ENCODE measurements at regions not wholly inside any gene's neighbourhood (a gene's known extent, or its start where the extent isn't known, plus 50 kb on each side); places are given as distances from the start of the nearest gene placed in this dataset.

DNA sequence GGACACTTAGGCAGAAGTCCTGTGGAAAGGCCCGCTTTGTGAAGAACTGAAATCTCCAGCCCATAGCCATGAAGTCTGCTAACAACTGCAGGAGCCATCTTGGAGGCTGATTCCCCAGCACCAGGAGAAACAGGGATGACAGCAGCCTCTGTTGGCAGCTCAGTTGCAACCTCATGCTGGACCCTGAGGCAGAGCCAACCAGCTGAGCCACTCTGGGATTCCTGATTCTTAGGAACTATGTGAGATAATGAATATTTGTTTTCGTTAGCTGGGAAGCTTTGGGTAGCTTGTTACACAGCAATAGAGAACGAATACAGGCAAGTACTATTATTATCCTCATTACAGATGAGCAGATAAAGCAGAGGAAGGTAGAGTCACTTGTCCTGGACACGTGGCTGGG lies 210.5 kb upstream of the ANKH start:
- DNase-seq: no peak

DNA sequence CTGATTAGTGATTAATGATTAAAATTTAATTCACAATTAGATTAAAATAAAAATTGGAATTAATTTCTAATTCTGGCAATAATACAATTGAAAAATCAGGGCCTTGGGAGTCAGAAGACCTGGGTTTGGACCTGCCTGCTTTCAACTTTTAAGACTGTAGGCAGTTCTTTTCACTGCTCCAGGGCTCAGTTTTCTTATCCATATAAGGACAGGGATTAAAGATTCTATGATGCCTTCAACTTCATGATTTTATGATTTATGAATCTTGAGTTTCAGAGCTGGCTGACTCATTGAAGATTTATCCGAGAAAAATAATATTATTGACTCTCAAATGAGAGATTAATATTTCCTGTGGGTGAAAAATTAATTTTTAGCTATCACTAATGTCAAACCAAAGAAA lies 208.6 kb upstream of the ANKH start:
- no peak for DNase-seq

DNA sequence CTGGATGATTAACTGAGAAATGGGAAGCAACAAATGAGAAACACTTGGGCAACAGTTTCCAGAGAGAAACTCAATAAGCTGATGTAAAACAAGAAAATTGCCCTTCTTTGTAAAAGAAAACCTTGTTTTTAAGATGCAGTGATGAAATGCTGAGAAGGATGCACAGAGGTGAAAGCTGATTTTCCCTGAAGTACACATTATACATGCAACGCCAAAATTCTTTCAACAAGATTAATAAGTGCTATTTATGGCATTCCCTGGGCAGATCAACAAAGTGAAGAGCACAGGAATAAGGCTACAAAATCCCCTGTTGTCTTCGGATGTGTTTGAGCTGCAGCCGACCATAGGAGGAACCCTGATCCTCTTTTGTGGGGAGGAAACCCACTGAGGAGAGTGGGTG lies 208.0 kb upstream of the ANKH start:
- DNase-seq: no peak

DNA sequence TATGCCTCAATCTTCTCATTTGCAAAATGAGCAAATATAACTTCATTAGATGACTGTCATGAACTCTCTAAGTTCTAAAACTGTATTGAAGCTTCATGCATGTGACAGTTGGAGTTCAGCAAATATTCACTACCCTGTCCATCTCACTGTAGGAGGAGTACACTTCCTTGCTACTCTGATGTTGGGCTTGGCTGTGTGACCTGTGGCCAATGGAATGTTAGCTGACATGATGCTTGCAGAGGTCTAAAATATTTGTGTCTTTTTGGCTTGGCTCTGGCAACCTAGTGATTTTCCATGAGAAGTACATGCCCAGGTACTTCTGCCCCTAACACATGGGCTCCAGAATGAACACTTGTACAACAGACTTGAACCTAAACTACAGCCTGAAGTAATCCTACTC lies 203.1 kb upstream of the ANKH start:
- no peak for DNase-seq

DNA sequence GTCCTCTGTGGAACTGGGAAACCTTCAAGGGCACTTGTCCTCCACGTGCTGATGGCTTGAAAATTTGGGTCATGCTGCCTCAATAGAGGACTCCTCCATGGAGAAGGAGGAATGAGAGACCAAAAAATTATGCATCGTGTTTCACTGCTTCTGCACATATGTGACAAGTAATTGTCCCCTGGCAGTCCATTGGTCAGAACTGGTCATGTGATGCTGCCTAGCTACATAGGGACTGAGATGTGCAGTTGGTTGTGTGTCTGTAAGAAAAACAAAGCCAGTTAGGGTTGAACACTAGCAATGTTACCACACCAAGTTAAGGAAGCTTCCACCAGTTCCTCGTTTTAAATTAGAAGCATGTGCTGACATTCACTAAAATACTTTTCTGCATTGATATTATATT lies 201.9 kb upstream of the ANKH start:
- no peak for DNase-seq

DNA sequence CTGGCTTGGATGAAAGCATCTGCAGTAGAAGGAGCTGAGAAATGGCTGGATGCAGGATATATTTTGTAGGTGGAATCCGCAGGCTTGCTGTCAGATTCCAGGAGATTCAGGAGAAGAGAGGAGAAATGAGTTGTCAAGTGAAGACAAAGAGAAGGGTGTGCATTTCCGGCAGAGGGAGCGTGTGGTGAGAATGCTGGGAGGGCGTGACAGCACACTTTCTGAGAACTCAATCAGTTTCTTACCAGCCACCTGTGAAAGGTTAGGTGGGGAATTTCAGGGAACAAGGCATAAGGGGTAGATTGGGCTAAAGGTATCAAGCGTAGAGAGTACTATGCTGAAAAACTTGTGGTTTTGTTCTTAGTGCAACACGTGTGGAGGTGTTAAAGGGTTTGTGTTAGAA lies 199.3 kb upstream of the ANKH start:
- no peak for DNase-seq

DNA sequence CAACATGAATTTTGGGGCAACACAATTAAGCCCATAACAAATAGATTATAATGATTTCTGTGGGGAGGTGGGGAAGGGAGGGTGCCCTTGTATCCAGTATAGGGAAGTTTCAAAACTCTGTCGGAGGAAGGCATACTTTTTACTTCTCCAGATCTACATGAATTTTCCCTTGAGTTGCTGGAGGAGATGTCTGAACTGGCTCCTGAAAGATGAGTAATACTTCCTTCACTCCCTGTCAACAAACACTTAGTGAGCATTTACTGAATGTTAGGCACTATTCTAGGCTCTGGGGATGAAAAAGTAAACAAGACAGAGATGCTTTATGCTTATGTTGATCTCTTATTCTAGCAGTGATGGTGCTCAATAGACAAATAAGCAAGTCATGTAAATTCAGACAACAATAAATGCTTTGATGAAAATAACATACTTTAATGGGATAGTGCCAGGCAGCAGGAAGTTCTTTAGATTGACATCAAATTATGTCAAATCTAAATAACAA lies 197.9 kb upstream of the ANKH start:
- DNase-seq: no peak

DNA sequence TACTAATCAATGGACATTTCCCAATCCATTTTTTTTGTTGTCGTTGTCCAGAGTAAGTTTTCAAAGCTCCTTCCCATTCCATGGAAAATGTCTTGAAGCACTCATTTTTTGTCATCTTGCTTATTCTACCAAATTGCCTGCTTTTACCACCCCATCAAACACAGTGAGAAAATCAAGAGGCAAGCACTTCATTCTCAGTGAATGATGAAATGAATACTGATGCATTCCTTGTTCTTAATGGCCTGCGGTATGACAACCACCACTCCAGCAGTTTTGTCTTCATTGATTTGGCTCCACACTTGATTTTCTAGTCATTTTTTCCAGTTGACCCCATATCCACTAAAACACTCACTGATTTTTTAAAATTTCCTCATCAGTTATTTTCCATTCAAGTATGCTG lies 193.5 kb upstream of the ANKH start:
- no peak for DNase-seq

DNA sequence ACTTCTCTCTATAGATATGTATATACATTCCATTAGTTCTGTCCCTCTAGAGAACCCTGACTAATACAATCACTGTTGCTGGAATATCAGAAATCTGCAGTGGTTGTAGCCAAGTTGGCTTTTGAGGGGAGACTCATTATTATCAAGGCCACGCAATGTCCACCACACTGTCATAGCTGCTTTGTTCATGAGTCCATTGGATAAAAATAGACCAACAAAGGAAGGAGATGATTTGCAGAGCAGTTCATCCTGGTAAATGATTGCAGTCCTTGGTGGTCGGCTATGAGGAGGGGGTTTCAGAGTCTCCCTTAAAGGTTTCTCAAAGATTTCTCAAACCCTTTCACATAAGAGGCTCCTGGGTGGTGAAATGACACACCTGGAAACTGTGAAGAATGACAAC lies 192.8 kb upstream of the ANKH start:
- no peak for DNase-seq

DNA sequence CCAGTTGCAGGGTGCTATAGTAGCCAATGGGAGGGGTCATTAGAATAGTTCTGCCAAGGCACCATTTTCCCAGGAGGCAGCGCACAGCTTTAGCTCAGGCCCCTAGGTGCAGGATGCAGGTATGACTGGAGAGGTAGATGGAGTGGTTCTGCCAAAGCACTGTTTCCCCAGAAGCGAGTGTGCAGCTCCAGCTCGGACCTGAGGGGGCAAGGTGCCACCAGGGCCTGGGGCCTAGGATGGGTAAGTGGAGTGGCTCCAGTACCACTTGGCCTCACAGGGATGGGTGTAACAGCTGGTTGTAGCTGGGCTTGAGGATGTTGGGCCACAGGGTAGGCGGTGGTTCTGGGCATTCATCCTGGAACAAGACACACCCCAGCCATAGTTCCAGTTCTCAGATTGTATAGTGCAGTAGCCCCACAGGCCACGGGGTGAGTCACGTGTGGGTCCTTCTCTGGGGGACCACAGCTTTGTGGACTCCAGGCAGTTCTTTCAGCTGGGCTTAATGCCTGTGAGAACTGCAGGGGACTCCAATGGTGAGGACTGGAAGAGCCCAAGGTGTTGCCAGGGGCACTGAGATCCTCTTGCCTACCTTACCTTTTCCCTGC lies 185.5 kb upstream of the ANKH start:
- no peak for DNase-seq

DNA sequence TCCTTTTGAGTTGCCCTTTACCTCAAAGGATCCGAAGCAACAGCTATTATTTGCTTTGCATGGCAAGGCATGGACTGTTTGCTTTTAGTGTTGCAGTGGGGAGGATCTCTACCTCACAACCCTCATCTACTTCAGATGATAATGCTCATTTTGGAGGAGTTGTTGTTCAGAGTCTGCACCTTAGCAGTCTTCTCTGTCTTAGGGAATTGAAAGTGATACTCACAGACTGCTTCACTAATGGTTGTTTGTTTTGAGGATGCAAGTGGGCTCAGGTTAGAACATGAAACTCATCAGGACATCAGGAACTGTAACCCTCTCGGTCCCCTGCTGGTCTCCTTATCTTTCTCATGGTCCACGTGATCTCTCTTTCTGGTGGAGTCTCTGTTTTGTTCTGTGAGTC lies 172.9 kb upstream of the ANKH start:
- DNase-seq: no peak

DNA sequence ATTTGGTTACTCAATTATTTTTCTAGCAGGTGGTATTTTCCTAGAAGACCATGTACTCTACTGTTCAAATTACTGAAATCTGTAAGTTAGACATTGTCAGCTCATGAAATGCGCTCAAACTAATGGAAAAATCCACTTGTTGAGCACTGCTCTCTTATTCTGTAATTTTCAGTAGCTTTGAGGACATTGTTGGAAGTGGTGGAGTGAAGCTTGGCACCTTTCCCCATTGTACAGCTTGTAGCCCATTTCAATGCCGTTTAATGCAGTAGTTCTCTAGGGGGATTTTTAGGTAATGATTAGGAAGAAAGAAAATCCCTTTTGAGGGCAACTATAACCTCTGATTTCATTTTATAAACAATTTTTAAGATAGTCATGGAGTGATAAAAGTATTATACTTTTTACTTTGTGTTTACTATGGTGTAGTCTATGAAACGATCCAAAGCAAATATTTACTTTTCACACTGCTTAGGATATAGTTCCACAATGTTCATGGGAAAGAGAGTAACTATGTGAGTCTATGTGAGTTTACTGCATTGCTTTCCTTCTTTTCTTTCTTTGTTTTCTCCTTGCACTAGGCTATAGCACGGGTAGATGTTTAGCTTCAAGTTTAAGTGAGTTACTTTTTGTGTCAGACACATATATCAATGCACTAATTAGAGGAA lies 165.8 kb upstream of the ANKH start:
- DNase-seq: no peak

DNA sequence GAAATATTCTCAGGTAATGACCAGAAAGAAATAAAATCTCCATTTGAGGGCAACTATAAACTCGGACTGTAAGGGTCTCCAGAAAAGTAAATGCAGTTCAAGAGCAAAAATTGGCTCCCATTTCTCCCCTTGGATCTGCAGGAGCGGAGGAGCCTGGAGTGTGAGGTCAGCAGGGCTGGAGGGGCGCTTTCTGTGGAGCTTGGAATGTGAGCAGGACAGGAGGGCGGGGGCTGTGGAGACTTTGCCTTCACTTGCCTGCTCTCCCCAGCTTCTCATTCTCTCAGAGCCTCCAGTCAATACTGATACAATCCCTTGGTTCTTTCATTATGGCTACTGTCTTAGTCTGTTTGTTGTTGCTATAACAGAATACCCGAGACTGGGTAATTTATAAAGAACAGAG lies 162.8 kb upstream of the ANKH start:
- no peak for DNase-seq

DNA sequence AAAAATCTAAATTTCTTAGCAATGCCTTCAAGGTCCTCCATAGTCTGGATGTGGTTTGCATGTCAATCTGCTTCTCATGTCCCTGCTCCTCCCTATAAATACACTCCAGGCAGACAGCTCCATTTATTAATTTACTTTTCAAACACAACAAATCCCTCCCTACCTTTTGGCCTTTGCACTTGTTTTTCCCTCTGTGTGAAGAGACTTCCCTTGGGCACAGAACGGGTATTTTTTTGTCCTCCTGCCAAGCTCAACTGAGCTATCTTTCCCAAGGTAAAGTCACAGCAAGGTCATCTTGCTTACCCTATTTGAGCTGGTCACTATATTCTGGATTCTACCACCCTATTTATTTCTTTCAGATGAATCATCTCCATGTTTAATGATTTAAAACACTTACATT lies 159.6 kb upstream of the ANKH start:
- no peak for DNase-seq

DNA sequence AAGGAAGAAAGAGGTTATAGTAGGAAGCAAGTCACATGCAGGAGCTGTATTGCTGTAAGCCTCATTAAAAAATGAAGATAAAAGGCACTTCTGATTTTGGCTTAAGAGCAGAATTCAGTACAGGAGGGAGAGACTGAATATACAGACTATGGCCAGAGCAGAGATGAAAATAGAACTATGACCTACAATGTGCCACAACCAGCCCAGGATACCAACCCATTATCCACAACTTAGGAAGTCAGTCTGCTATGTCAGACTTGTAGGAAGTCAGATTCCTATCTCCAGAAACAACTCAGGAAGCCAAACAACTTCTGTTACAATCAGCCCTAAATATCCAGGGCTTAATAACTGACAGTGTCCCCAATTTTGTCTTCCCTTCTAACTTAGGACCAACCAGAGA lies 156.2 kb upstream of the ANKH start:
- no peak for DNase-seq

DNA sequence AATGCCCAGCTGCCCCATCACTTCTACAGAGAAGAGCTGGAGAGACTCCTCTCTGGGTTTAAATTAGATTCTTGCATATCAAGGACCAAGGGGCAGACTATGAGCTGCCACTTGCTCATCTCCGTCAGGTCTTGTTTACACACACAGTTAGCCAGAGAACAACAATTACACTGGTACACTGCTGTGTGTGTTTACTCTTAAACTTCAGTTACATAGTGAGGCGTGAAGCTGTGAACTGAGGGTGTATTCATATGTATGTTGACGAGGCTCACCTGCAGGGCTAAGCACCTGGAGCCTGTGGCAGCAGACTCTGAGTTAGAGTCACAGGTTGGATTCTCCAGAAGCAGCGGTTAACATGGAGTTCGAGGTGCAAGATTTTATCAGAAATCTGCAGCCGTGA lies 155.4 kb upstream of the ANKH start:
- DNase-seq: no peak

DNA sequence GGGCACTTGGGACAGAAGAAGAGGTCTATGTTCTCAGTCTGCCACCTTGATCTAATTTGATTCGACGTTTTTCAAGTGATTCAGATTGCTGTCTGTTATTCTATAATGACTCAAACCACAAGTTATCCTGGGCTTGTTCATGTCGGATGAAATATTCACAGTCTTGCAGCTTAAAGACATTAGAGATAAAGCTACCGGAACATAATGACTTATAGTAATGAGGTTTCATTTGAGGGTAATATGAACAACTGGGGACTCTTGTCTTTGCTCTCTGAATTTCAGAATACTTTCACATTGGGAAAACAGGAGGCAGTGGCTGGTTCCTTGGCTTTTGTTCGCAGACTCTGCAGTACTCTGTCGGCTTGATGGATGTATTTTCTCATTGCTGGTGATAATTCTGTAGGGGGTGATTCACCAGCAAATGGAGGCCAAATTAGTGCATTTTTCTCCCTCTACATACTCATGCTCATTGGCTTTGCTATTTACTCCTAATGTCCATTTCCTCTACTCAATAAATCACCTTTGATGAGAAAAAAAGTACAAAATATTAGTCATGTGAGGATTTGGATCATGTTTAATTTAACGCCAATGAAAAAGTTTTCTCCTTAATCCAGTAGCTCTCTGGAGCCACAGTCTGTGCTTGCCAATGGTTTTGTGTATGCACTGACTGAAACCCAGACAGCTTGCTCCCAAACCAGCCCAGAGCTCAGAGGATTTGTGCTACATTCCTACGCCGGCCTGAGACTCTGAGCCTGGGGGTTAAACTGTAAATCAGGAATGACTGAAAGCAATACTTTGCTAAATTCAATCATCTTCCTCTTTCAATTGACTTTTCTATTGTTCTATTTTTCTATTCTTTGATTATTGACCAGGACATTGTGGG lies 154.7 kb upstream of the ANKH start:
- no peak for DNase-seq

DNA sequence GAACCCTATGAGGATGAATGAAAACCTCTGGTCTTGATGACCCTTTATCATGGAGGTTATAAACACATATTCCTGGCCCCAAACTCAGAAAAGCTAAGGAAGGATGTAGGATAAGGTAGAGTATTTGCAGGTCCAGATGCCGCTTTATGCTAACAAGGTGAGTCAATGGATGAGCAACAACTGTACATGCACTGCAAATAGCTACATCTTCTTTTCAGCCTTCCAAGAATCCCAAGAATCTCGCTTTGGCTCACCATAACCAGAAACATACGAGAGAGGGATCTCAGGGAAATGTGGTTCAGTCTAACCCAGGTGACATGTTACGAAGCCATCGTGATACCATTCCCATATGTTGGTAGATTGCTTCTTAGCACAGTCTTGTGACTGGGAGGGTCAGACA lies 152.3 kb upstream of the ANKH start:
- DNase-seq: no peak

DNA sequence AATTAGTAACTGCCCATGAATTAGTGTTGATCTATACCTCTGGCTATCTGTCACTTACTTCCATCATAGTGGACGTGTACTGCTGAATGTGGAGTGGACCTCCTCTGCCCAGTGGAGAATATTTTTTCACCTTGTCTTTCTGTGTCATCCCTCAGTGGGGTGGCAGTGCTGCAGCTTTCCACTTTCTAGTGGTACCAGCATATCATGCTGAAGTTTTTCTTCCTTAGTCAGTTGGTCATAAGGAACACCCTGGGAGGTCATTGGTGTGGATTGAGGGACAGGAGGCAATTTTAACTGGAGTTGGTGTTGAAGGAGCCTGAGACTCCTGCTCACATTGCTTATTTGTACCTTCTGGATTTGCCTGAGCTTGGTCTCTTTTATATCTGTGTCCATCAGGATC lies 151.7 kb upstream of the ANKH start:
- no peak for DNase-seq

DNA sequence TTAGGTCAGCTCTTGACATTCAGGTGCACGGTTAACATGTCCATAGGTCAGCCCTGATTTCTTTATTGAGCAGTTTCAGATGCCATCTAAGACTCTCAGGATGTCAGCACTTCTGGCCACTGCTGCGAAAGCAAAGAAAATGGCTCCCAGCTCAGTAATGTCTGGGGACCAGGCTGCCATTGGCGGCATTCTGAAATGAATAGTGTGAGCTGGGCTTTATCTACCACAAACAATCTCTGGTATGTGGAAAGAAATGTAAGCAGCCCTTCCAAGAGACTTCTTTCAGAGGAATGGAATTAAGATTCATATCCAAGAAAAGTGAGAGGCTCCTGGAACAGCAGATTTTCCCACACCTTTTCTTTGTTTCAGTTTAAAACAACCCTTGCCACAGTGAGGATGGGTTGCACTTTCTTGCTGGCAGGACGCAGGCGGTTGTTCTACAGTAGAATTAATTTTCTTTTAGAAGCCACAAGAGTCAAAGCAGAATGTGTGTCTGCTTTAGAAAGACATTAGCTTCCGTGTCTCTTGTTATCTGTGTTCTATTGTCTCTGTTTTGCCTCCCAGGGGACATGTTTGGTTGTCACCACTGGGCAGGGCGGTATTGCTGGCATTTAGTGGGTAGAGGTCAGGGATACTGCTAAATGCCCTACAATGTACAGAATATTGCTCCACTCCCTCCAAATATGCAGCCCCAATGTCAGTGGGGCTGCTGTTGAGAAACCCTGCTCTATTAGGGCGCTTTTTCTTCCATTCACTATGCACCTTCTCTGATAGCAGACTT lies 149.9 kb upstream of the ANKH start:
- DNase-seq: peak; percentile 3

DNA sequence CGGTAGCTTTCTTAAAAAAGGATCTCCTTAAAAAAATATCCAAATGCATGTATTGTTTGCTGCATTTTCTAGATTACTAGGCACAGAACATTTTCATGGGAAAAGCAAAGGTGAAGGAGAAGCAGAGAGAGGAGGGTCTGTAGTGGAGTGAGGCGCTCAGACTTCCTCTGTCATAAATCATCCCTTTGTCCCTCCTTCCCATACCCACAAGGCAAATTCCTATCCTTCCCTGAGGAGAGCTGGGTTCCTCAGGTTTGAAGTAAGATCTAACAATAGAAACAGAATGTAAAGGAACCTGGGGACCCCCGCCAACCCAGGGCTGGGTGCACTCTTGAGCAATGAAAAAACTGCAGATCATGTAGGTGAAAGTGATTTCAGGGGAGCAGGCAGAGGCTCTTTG lies 149.2 kb upstream of the ANKH start:
- DNase-seq: no peak

DNA sequence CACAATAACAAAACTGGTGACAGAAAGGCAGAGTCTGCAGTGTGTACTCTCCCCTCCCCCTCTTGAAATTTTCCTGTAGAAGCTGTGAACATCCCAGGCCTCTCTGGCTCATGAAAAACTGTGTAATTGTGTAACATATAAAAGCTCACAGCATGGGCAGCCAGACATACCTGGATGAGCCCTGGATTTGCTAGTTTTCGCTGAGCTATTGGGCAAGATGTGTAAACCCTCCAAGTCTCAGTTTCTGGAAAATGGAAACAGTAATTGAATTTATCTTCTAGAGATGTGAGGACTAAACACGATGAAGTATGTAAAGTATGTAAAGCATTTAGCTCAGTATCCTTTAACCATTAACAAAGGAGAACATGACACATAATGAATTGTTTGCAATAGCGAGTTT lies 143.2 kb upstream of the ANKH start:
- no peak for DNase-seq
